A549 (cell line): ENCODE measurements at regions not wholly inside any gene's neighbourhood (a gene's known extent, or its start where the extent isn't known, plus 50 kb on each side); places are given as distances from the start of the nearest gene placed in this dataset.

Source experiments
- ATAC-seq, 2 experiments: fragments of 200-7000 bp in 1 of 2; fragments of >200 bp in 1 of 2; cut with Nextera tagmentation in 1 of 2; cut with Tn5 transposase in 1 of 2; 3 replicates each; pipeline versions ENCODE4 v1.8.0 to v1.9.1; 2018 to 2020; ENCODE audit warnings: mild to moderate bottlenecking in 1 of 2, moderate library complexity in 1 of 2
- CTCF ChIA-PET: fragments of 300-600 bp; sonication (Branson Sonifier 250); formaldehyde crosslinking; extraction: SDS; loops from one replicate; lab custom pipeline; 2021; ENCODE audit warnings: antibody characterized with exemption, inconsistent platforms; lab: Yijun Ruan, JAX
- POLR2A ChIA-PET: fragments of 350-600 bp; formaldehyde crosslinking; extraction: SDS; loops from one replicate; lab custom pipeline; 2021; ENCODE audit warnings: antibody characterized with exemption, inconsistent platforms; lab: Yijun Ruan, JAX
- DNase-seq, 2 experiments: peaks; one replicate each; pipeline versions ENCODE4 v3.0.0 to v3.0.0-alpha.2; 2011 to 2016; ENCODE audit warnings: low read depth in 1 of 2, low spot score in 1 of 2
- FAIRE-seq: peaks from 2 replicates; lab custom pipeline; 2011; peaks lifted over from hg19 to GRCh38; lab: Jason Lieb, UNC
- H3K27ac ChIP-seq, 2 experiments: fragments of >200 bp; sonication (Bioruptor Twin); formaldehyde crosslinking; 3 replicates each; pipeline ENCODE4 v1.5.1; 2016 to 2017
- H3K4me1 ChIP-seq: fragments of >200 bp; sonication (Bioruptor Twin); formaldehyde crosslinking; 3 replicates; pipeline ENCODE4 v1.6.1; 2016
- H3K4me2 ChIP-seq: fragments of >200 bp; sonication (Bioruptor Twin); formaldehyde crosslinking; 3 replicates; pipeline ENCODE4 v1.6.1; 2016
- H3K4me3 ChIP-seq: fragments of >200 bp; sonication (Bioruptor Twin); formaldehyde crosslinking; 3 replicates; pipeline ENCODE4 v1.5.1; 2016
- H3K9me3 ChIP-seq: fragments of >200 bp; sonication (Bioruptor Twin); formaldehyde crosslinking; 3 replicates; pipeline ENCODE4 v1.6.1; 2016
- BHLHE40 ChIP-seq: IDR thresholded peaks from 2 replicates; pipeline ENCODE4 v1.6.1; 2012; ENCODE audit warnings: low read depth, low read length, inconsistent platforms
- CHD2 ChIP-seq: fragments of 150-350 bp; IDR thresholded peaks from 2 replicates; pipeline ENCODE4 v1.6.1; 2014; ENCODE audit warnings: low read length; ENCODE audit not compliant: partially characterized antibody
- CHD4 ChIP-seq: fragments of 200-600 bp; sonication (generic); IDR thresholded peaks from 2 replicates; pipeline ENCODE4 v1.6.1; 2016; ENCODE audit warnings: antibody characterized with exemption, mild to moderate bottlenecking, borderline replicate concordance
- EHMT2 ChIP-seq: fragments of 200-600 bp; sonication (generic); IDR thresholded peaks from 2 replicates; pipeline ENCODE4 v1.6.1; 2016; ENCODE audit warnings: antibody characterized with exemption, low read depth, mild to moderate bottlenecking, moderate library complexity
- ESRRA ChIP-seq: fragments of 150-350 bp; IDR thresholded peaks from 2 replicates; pipeline ENCODE4 v1.6.1; 2014; ENCODE audit warnings: mild to moderate bottlenecking, low read length, borderline replicate concordance
- FOSL2 ChIP-seq, 2 experiments: fragments of 450-650 bp in 1 of 2; fragments of >200 bp in 1 of 2; sonication (Bioruptor Twin) in 1 of 2; formaldehyde crosslinking; IDR thresholded peaks; 2 replicates each; pipeline versions ENCODE4 v1.5.0 to v1.6.1; 2016 to 2020; ENCODE audit warnings: mild to moderate bottlenecking in 1 of 2, moderate library complexity in 1 of 2
- HOXA7 ChIP-seq: fragments of 250-450 bp; sonication (Bioruptor Pico); IDR thresholded peaks from 2 replicates; pipeline ENCODE4 v1.5.0; 2020; ENCODE audit warnings: mild to moderate bottlenecking, moderate library complexity
- HOXB13 ChIP-seq: fragments of 250-450 bp; sonication (Bioruptor Pico); IDR thresholded peaks from 2 replicates; pipeline ENCODE4 v1.5.0; 2020; ENCODE audit warnings: low read depth, mild to moderate bottlenecking, moderate library complexity
- JUN ChIP-seq, 2 experiments: fragments of >200 bp; sonication (Bioruptor Twin); formaldehyde crosslinking; IDR thresholded peaks; 2 replicates in 1 of 2; 3 replicates in 1 of 2; pipeline ENCODE4 v1.6.1; 2016 to 2017
- JUNB ChIP-seq: fragments of >200 bp; sonication (Bioruptor Twin); formaldehyde crosslinking; IDR thresholded peaks from 2 replicates; pipeline ENCODE4 v1.6.1; 2016
- MYC ChIP-seq: IDR thresholded peaks from 2 replicates; pipeline ENCODE4 v1.6.1; 2012; ENCODE audit warnings: mild to moderate bottlenecking, inconsistent platforms, low read length, improper control_type of control experiment, borderline replicate concordance
- NPAS2 ChIP-seq: fragments of 250-450 bp; sonication (Bioruptor Pico); IDR thresholded peaks from 2 replicates; pipeline ENCODE4 v1.8.0; 2022; ENCODE audit warnings: mild to moderate bottlenecking, moderate library complexity, borderline replicate concordance
- PHF8 ChIP-seq: fragments of 200-600 bp; sonication (generic); IDR thresholded peaks from 2 replicates; pipeline ENCODE4 v1.6.1; 2016; ENCODE audit warnings: low read depth, mild to moderate bottlenecking, antibody characterized with exemption, moderate library complexity, borderline replicate concordance
- POLR2AphosphoS2 ChIP-seq: conservative IDR thresholded peaks from 2 replicates; pipeline ENCODE4 v1.6.1; 2012; ENCODE audit warnings: low read length, improper control_type of control experiment, inconsistent platforms
- RARB ChIP-seq: fragments of 250-450 bp; sonication (Bioruptor Pico); IDR thresholded peaks from 2 replicates; pipeline ENCODE4 v1.8.0; 2021; ENCODE audit warnings: mild to moderate bottlenecking, moderate library complexity
- RCOR1 ChIP-seq: fragments of 150-350 bp; IDR thresholded peaks from 2 replicates; pipeline ENCODE4 v1.6.1; 2014; ENCODE audit warnings: antibody characterized with exemption, low read length, low read depth
- SREBF2 ChIP-seq: fragments of 450-650 bp; IDR thresholded peaks from 2 replicates; pipeline ENCODE4 v1.6.1; 2014; ENCODE audit warnings: mild to moderate bottlenecking, moderate library complexity
- ZNF302 ChIP-seq: fragments of 250-450 bp; sonication (Bioruptor Pico); IDR thresholded peaks from 2 replicates; pipeline ENCODE4 v1.9.0; 2021; ENCODE audit warnings: inconsistent platforms, mild to moderate bottlenecking, moderate library complexity
- WGBS: methylation state at CpG from one replicate; pipeline ENCODE4 v1.1.6; 2017; ENCODE audit errors: missing lambda C conversion rate; 5-methylcytosine and 5-hydroxymethylcytosine counted together
- TF ChIP-seq, protein P1 (sequence below): IDR thresholded peaks from 2 replicates; pipeline ENCODE4 v1.6.1; 2012
- TF ChIP-seq, protein P2 (sequence below): fragments of 200-600 bp; sonication (generic); IDR thresholded peaks from 2 replicates; pipeline ENCODE4 v1.6.1; 2016; ENCODE audit warnings: antibody characterized with exemption, mild to moderate bottlenecking, moderate library complexity
- TF ChIP-seq, protein P3 (sequence below): fragments of 250-450 bp; sonication (Bioruptor Pico); IDR thresholded peaks from 2 replicates; pipeline ENCODE4 v1.5.0; 2020; ENCODE audit warnings: low read depth, mild to moderate bottlenecking, moderate library complexity

DNA sequence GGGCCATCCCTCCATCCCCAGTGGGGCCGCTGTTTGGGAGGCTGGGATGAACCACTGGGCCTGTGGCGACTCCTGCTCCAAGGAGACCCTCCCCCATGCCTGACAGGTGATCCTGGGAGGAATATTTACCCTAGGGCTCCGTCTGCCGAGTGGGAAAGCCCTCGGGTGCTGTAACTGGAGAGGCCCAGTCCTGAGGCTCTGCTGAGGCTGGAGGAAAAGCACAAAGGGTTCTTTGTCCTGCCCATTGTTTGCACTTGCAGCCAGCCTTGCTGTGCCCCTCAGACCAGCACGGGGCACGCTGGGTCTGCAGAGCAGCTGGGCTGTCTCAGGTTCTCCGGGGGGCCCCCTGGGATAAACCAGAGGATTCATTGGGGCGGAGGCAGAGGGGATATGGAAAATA, 321.1 kb downstream of the MN1 start:
- no peak for ATAC-seq
- DNase-seq, result no peak
- Histone ChIP-seq H3K4me1 (peaks cover 20% of the 10 kb centered on the region), H3K4me2 (no peak overlapping the region), H3K9me3 (no peaks in the 10 kb centered on the region), H3K27ac (peak overlapping the region in 1 of 2 experiments; percentile 44; a peak in 1 of 6 replicates), H3K4me3 (no peak overlapping the region)
- ChIA-PET CTCF (interaction anchor here (0.5 kb wide), 1 partner anchor 1116 kb away, joined by 3 read pairs; no protein-coding TSS in a partner anchor), POLR2A (no interaction called here)
- 75% methylated on average over 2 of the region's 9 CpGs for WGBS
- FAIRE-seq, result no peak
- TF ChIP-seq RCOR1, result no peak
- no peak for TF ChIP-seq JUN (IDR thresholded peaks at IDR 0.05)
- TF ChIP-seq NPAS2 (CRISPR knock-in tag), result no peak
- no peak for TF ChIP-seq MYC
- no peak for TF ChIP-seq EHMT2
- TF ChIP-seq ESRRA, result no peak
- no peak for TF ChIP-seq POLR2AphosphoS2
- TF ChIP-seq PHF8, result no peak

DNA sequence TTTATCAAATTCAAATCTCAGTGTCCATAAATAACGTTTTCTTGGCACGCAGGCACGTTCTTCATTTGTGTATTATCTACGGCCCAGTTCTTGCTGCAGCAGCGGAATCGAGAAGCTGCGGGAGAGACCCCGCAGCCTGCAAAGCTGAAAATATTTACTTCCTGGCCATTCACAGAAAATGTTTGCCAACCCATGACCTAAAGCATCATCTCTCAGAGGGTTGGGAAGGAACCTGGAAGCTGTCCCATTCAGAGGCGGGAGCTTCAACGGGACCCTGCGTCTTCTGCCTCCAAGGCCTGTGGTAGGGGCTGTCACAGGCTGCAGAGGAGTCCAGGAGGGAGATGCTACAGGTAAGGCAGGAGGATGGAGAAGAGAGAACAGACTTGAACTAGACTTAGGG, 319.2 kb downstream of the MN1 start:
- POLR2A ChIA-PET, result no interaction called here
- no peak overlapping the region for H3K4me3 ChIP-seq
- no peak overlapping the region for H3K4me2 ChIP-seq
- no peak for TF ChIP-seq SREBF2
- no peak for TF ChIP-seq JUNB
- no peak for TF ChIP-seq CHD4
- TF ChIP-seq HOXB13, result no peak
- no peak for TF ChIP-seq FOSL2 (IDR thresholded peaks at IDR 0.05)
- TF ChIP-seq FOSL2 (CRISPR knock-in tag; IDR thresholded peaks at IDR 0.05), result no peak
- TF ChIP-seq RARB (CRISPR knock-in tag), result no peak
- TF ChIP-seq, protein P1, sequence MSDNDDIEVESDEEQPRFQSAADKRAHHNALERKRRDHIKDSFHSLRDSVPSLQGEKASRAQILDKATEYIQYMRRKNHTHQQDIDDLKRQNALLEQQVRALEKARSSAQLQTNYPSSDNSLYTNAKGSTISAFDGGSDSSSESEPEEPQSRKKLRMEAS, result no peak
- TF ChIP-seq HOXA7 (CRISPR knock-in tag), result no peak
- no peak for TF ChIP-seq POLR2AphosphoS2
- TF ChIP-seq, protein P2, sequence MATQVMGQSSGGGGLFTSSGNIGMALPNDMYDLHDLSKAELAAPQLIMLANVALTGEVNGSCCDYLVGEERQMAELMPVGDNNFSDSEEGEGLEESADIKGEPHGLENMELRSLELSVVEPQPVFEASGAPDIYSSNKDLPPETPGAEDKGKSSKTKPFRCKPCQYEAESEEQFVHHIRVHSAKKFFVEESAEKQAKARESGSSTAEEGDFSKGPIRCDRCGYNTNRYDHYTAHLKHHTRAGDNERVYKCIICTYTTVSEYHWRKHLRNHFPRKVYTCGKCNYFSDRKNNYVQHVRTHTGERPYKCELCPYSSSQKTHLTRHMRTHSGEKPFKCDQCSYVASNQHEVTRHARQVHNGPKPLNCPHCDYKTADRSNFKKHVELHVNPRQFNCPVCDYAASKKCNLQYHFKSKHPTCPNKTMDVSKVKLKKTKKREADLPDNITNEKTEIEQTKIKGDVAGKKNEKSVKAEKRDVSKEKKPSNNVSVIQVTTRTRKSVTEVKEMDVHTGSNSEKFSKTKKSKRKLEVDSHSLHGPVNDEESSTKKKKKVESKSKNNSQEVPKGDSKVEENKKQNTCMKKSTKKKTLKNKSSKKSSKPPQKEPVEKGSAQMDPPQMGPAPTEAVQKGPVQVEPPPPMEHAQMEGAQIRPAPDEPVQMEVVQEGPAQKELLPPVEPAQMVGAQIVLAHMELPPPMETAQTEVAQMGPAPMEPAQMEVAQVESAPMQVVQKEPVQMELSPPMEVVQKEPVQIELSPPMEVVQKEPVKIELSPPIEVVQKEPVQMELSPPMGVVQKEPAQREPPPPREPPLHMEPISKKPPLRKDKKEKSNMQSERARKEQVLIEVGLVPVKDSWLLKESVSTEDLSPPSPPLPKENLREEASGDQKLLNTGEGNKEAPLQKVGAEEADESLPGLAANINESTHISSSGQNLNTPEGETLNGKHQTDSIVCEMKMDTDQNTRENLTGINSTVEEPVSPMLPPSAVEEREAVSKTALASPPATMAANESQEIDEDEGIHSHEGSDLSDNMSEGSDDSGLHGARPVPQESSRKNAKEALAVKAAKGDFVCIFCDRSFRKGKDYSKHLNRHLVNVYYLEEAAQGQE, result no peak
- no peak for TF ChIP-seq BHLHE40
- TF ChIP-seq ZNF302 (CRISPR knock-in tag), result no peak
- TF ChIP-seq CHD2, result no peak
- TF ChIP-seq, protein P3, sequence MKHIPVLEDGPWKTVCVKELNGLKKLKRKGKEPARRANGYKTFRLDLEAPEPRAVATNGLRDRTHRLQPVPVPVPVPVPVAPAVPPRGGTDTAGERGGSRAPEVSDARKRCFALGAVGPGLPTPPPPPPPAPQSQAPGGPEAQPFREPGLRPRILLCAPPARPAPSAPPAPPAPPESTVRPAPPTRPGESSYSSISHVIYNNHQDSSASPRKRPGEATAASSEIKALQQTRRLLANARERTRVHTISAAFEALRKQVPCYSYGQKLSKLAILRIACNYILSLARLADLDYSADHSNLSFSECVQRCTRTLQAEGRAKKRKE, result no peak
- 76% methylated on average over 9 of the region's 11 CpGs for WGBS
- no peak for DNase-seq
- CTCF ChIA-PET, result no interaction called here
- ATAC-seq, result no peak
- no peak for FAIRE-seq
- H3K27ac ChIP-seq, result no peak overlapping the region
- H3K4me1 ChIP-seq, result peaks cover under 1% of the 10 kb centered on the region
- H3K9me3 ChIP-seq, result no peaks in the 10 kb centered on the region
